ENCODE measurements at regions not wholly inside any gene's neighbourhood (a gene's known extent, or its start where the extent isn't known, plus 50 kb on each side); places are given as distances from the start of the nearest gene placed in this dataset.
A peak's percentile ranks its signal among the peaks of the same experiment; 100 is the strongest.

GRCh38 chr20:17889226-17889625 lies 79.4 kb downstream of the SNX5 start:
- ChIA-PET CTCF (ENCODE audit: partially characterized antibody) (interaction anchor here (2.4 kb wide), 1 partner anchor 8 kb away, joined by 10 read pairs; no protein-coding TSS in a partner anchor), POLR2A (ENCODE audit: partially characterized antibody) (no interaction called here)
- H2BK20ac ChIP-seq (ENCODE audit: low read length) = no peak overlapping the region
- no peak overlapping the region for H2AK5ac ChIP-seq (ENCODE audit: low read depth, low read length)
- H3K23ac ChIP-seq (ENCODE audit: insufficient read length) = no peak overlapping the region
- no peak overlapping the region for H3K4me3 ChIP-seq (ENCODE audit: extremely low read depth in 1 of 4, insufficient read depth in 2 of 4, low read depth in 3 of 4, low read length in 4 of 4)
- FAIRE-seq (no peak), DNase-seq (ENCODE audit: low read depth in 1 of 2, low spot score in 2 of 2) (no peak)
- H3K18ac ChIP-seq (ENCODE audit: extremely low read depth, low read length) = no peak overlapping the region
- no peak overlapping the region for H2BK12ac ChIP-seq (ENCODE audit: low read depth, low read length)
- no peaks in the 10 kb centered on the region for H3K23me2 ChIP-seq (ENCODE audit: low read depth, low read length)
- H3K9me3 ChIP-seq (ENCODE audit: insufficient read depth in 2 of 2, low read depth in 1 of 2, low read length in 1 of 2) = peaks cover 15 to 17% of the 10 kb centered on the region in 2 experiments; a peak in 3 of 4 replicates
- no peaks in the 10 kb centered on the region; the same call in 1 of the 2 replicates for H3K79me1 ChIP-seq (ENCODE audit: low read depth, low read length)
- no peak overlapping the region for H2BK120ac ChIP-seq (replicated peaks; ENCODE audit: low read depth, low read length)
- no peak overlapping the region for H4K5ac ChIP-seq (ENCODE audit: insufficient read length, low read depth, low read length)
- no peaks in the 10 kb centered on the region for H4K20me1 ChIP-seq (replicated peaks in 1 of 2; ENCODE audit: control insufficient read depth in 1 of 2, insufficient read depth in 2 of 2, low read length in 2 of 2)
- no peak overlapping the region for H2BK5ac ChIP-seq (ENCODE audit: low read depth, low read length)
- no peak overlapping the region for H4K8ac ChIP-seq (ENCODE audit: extremely low read depth, insufficient read depth, low read length)
- H3K9ac ChIP-seq (replicated peaks in 1 of 4; ENCODE audit: extremely low read depth in 1 of 4, low read depth in 3 of 4, low read length in 3 of 4) = no peak overlapping the region
- H3K56ac ChIP-seq (replicated peaks; ENCODE audit: insufficient read length, low read depth, low read length) = no peak overlapping the region
- H3K4me2 ChIP-seq (ENCODE audit: insufficient read depth in 1 of 2, low read depth in 2 of 2, low read length in 2 of 2) = no peak overlapping the region
- no peak overlapping the region for H3K27ac ChIP-seq (ENCODE audit: low read depth, low read length)
- no peaks in the 10 kb centered on the region for H3K27me3 ChIP-seq (replicated peaks in 1 of 4; ENCODE audit: control insufficient read depth in 3 of 4, extremely low read depth in 1 of 4, insufficient read depth in 3 of 4, low read length in 3 of 4)
- WGBS, 2 experiments (ENCODE audit: extremely low coverage in 1 of 2, insufficient coverage in 1 of 2, insufficient read length in 1 of 2, insufficient replicate concordance in 2 of 2, low coverage in 1 of 2, low lambda C conversion rate in 2 of 2, missing lambda C conversion rate in 1 of 2) = 88% methylated on average over 1 of the region's 1 CpG; no CpG with 5 or more reads in 1 of the 2 experiments
- no peaks in the 10 kb centered on the region for H3K36me3 ChIP-seq (ENCODE audit: control insufficient read depth in 2 of 4, insufficient read depth in 4 of 4, low read length in 3 of 4)
- no peak overlapping the region for H2BK15ac ChIP-seq (ENCODE audit: low read length)
- H3K4ac ChIP-seq (replicated peaks; ENCODE audit: insufficient read length, low read depth, low read length) = no peak overlapping the region
- H2AFZ ChIP-seq (ENCODE audit: low read length) = no peak overlapping the region
- no peak overlapping the region for H3K14ac ChIP-seq (ENCODE audit: insufficient read length)
- TF ChIP-seq RAD21 (IDR thresholded peaks at IDR 0.05 in 1 of 2, conservative IDR thresholded peaks at IDR 0.05 in 1 of 2; ENCODE audit: low read depth in 2 of 2, low read length in 2 of 2) = peak; percentile 21 to 37; a peak in 3 of 4 replicates
- no peak for TF ChIP-seq EP300 (IDR thresholded peaks at IDR 0.05; ENCODE audit: borderline replicate concordance in 1 of 2, low read depth in 2 of 2, low read length in 2 of 2)
- no peak for TF ChIP-seq CBX5 (IDR thresholded peaks at IDR 0.05; ENCODE audit: low read depth, low read length)
- TF ChIP-seq CTCF (IDR thresholded peaks at IDR 0.05; ENCODE audit: control extremely low read depth in 1 of 3, insufficient read depth in 1 of 3, low read depth in 1 of 3, low read length in 3 of 3) = peak in 1 of 3 experiments; percentile 17; a peak in 1 of 4 replicates
- H3K79me2 ChIP-seq (ENCODE audit: control insufficient read depth in 1 of 2, insufficient read depth in 2 of 2, low read length in 2 of 2) = no peaks in the 10 kb centered on the region
- H4K91ac ChIP-seq (replicated peaks; ENCODE audit: insufficient read length, low read length) = no peak overlapping the region
- H3K4me1 ChIP-seq (replicated peaks in 1 of 4; ENCODE audit: control insufficient read depth in 3 of 4, insufficient read depth in 4 of 4, low read length in 3 of 4) = no peaks in the 10 kb centered on the region

Data from H1 (cell line).